OCI-LY7 (cell line): ENCODE measurements at regions not wholly inside any gene's neighbourhood (a gene's known extent, or its start where the extent isn't known, plus 50 kb on each side); places are given as distances from the start of the nearest gene placed in this dataset.

Experiments
- EZH2phosphoT487 ChIP-seq: fragments of 200-600 bp; sonication (generic); IDR thresholded peaks from 2 replicates; pipeline ENCODE4 v1.6.1; 2018; ENCODE audit warnings: low read depth, borderline replicate concordance, mild to moderate bottlenecking, mixed run types, antibody characterized with exemption, low read length, moderate library complexity, mixed read lengths
- TF ChIP-seq, protein P1 (sequence below): fragments of 200-600 bp; sonication (generic); conservative IDR thresholded peaks from 2 replicates; pipeline ENCODE4 v1.5.1; 2014; ENCODE audit warnings: mild to moderate bottlenecking, antibody characterized with exemption, low read length, moderate library complexity, mixed read lengths

DNA sequence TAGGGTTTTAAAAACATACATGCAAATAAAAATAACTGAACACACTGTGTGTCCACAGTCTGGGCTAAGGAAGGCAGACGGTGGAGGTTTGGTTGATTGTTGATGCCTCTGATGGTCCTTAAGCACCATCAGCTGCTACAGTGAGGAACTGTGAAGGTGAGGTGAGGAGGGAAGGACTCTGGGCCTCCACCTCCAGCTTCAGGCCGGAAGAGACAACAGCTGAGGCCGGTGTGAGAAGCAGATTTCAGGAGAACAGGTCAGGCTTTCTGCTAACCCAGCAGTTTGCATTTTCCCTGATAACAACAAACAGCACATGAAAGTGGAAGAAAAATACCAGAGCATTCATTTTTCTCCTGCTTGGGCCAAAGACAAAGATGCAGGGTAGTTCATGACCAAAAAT is 189.9 kb upstream of the AJAP1 start:
- TF ChIP-seq, protein P1, sequence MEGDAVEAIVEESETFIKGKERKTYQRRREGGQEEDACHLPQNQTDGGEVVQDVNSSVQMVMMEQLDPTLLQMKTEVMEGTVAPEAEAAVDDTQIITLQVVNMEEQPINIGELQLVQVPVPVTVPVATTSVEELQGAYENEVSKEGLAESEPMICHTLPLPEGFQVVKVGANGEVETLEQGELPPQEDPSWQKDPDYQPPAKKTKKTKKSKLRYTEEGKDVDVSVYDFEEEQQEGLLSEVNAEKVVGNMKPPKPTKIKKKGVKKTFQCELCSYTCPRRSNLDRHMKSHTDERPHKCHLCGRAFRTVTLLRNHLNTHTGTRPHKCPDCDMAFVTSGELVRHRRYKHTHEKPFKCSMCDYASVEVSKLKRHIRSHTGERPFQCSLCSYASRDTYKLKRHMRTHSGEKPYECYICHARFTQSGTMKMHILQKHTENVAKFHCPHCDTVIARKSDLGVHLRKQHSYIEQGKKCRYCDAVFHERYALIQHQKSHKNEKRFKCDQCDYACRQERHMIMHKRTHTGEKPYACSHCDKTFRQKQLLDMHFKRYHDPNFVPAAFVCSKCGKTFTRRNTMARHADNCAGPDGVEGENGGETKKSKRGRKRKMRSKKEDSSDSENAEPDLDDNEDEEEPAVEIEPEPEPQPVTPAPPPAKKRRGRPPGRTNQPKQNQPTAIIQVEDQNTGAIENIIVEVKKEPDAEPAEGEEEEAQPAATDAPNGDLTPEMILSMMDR: no peak
- no peak for TF ChIP-seq EZH2phosphoT487
